ENCODE measurements at regions not wholly inside any gene's neighbourhood (a gene's known extent, or its start where the extent isn't known, plus 50 kb on each side); places are given as distances from the start of the nearest gene placed in this dataset.
"Not testable (repeated sequence)": the region's sequence is repeated elsewhere in the genome, so short reads cannot be mapped to it uniquely, and the experiment has no call there.

DNA sequence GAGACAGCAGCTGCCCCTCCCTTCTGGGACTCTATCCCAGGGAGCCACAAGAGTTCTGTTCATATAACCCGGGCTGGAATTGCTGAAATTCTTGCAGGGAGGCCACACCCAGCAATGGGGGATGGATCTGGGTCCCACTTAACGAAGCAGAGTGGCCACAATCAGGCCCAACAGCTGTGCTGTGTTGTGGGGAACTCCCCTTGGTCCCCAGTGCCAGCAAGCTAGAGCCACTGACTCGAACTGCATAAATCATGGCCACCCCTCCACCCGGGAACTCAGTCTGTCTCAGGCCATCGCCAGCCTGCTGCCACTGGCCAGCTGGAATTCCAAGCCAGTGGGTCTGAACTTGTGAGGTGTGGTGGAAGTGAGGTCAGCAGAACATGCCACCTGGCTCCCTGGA lies 111.1 kb downstream of the KLF8 start:
- no peak for DNase-seq (ENCODE audit: low spot score)

GRCh38 chrX:56343664-56344063 lies 111.5 kb downstream of the KLF8 start:
- no peak for DNase-seq (ENCODE audit: low spot score)

DNA sequence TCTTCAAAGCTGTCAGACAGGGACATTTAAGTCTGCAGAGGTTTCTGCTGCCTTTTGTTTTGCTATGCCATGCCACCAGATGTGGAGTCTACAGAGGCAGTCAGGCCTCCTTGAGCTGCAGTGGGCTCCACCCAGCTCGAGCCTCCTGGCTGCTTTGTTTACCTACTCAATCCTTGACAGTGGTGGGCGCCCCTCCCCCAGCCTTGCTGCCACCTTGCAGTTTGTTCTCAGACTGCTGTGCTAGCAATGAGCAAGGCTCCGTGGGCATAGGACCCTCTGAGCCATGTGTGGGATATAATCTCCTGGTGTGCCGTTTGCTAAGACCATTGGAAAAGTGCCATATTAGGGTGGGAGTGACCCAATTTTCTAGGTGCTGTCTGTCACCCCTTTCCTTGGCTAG lies 126.0 kb downstream of the KLF8 start:
- DNase-seq (ENCODE audit: low spot score): not testable (repeated sequence)

GRCh38 chrX:56365171-56365570 lies 133.0 kb downstream of the KLF8 start:
- DNase-seq (ENCODE audit: low spot score): not testable (repeated sequence)

GRCh38 chrX:56366901-56367300 lies 134.7 kb downstream of the KLF8 start:
- no peak for DNase-seq (ENCODE audit: low spot score)

DNA sequence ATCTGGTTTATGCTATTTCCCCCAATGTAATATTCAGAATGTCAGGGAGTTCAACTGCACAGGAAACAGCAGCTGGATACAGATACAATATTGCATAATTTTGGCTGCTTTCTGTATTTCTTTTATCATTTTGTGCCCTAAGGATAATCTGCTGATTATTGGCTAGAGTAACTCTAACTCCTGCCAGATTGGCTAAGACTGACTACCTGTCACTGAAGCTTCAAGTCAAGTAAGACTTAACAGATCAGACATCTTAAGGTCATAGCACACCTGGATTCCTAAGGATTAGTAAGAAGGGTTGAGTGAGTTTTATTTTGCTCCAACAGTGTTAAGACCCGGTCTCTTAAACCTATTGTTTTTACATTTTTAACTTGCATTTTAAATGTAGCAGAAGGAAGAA lies 136.8 kb downstream of the KLF8 start:
- DNase-seq (ENCODE audit: low spot score): no peak

DNA sequence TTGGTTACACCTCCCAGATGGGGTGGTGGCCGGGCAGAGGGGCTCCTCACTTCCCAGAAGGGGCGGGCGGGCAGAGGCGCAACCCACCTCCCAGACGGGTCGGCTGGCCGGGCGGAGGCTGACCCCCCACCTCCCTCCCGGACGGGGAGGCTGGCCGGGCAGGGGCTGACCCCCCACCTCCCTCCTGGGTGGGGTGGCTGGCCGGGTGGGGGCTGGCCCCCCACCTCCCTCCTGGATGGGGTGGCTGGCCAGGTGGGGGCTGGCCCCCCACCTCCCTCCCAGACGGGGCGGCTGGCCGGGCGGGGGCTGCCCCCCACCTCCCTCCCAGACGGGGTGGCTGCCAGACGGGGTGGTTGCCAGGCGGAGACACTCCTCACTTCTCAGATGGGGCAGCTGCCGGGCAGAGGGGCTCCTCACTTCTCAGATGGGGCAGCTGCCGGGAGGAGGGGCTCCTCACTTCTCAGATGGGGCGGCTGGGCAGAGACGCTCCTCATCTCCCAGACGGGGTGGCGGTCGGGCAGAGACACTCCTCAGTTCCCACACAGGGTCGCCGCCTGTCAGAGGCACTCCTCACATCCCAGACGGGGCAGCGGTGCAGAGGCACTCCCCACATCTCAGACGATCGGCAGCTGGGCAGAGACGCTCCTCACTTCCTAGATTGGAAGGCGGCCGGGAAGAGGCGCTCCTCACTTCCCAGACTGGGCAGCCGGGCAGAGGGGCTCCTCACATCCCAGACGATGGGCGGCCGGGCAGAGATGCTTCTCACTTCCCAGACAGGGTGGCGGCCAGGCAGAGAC lies 148.0 kb downstream of the KLF8 start:
- DNase-seq (ENCODE audit: low spot score): not testable (repeated sequence)

DNA sequence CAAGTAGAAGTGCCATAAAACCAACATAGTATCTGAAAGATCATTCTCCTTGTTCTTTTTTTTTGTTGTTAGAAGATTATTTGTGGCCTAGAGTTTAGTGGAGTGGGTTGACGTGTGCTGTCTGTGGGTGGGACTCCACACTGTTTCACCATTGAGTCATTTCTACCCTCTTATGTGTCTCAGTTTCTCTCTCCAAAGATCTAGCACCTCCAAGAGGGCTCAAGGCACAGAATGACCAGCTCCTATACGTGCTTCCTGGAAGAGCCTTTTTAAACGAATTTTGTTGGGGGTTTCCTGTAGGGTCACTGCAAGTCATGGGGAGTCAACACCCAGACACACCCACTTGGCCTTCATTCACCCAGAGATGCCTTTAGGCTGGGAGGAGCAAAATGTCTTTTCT lies 150.1 kb downstream of the KLF8 start:
- no peak for DNase-seq (ENCODE audit: low spot score)

DNA sequence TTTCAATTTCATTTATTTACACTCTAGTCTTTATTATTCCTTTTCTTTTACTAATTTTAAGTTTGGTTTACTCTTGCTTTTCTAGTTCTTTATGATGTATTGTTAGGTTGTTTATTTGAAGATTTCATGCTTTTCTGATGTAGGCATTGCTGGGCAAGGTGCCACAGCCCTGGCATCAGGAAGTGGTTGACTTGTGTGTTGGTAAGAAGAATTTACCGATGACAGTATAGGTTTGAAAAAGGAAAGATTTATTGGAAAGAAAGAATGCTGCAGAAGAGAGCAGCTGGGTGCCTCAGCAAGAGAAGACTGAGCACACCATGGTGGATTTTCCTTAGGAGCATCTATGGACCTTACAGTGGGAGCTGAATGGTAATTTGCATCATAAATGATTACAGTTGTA lies 153.2 kb downstream of the KLF8 start:
- DNase-seq (ENCODE audit: low spot score): no peak

GRCh38 chrX:56385960-56386359 lies 153.8 kb downstream of the KLF8 start:
- no peak for DNase-seq (ENCODE audit: low spot score)

- no peak for DNase-seq (ENCODE audit: low spot score)
Observed at GRCh38 chrX:56397636-56398035, 165.5 kb downstream of the KLF8 start.

GRCh38 chrX:56402207-56402606 lies 161.2 kb upstream of the UBQLN2 start:
- no peak for DNase-seq (ENCODE audit: low spot score)

GRCh38 chrX:56429581-56429980 lies 133.8 kb upstream of the UBQLN2 start:
- no peak for DNase-seq (ENCODE audit: low spot score)

GRCh38 chrX:56451981-56452380 lies 111.4 kb upstream of the UBQLN2 start:
- not testable (repeated sequence) for DNase-seq (ENCODE audit: low spot score)

- DNase-seq (ENCODE audit: low spot score): no peak
Observed at GRCh38 chrX:56462389-56462788, 101.0 kb upstream of the UBQLN2 start.

DNA sequence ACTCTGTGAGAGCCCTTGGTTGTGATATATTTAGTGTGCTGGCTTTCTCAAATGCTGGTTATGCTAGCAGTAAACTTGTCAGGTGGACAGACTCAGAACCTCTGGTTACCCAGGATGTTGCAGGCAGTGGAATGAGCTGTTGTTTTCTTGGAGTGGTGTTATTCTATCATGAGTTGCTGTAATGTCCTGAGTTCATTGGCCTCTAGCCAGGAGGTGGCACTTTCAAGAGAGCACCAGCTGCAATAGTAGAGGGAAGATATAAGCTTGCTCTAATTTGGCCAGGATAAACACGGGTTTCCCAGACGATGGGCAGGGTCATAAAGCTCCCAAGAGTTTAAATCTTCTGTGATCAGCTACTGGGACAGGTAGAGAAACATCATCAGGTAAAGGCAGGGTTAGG lies 95.0 kb upstream of the UBQLN2 start:
- no peak for DNase-seq (ENCODE audit: low spot score)

- DNase-seq (ENCODE audit: low spot score): not testable (repeated sequence)
Observed at GRCh38 chrX:56494923-56495322, 68.5 kb upstream of the UBQLN2 start.

DNA sequence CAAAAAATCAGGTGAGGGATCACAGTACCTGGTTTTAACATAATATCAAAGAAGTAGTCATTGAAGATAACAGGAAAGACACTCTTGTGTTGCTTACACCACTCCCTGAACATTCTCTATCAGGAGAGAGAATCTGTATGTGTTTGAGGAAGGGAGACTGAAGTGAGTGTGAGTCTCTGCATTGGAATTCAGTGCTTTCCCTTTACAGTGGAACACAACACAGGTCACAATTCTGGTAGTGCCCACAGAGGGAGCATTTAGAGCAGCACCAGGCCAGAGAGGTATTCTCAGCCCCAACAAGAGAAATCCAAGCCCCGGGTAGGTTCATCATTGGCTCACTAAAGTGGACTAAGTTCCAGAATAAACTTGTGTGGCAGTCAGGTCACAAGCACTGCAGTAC lies 64.7 kb upstream of the UBQLN2 start:
- no peak for DNase-seq (ENCODE audit: low spot score)

DNA sequence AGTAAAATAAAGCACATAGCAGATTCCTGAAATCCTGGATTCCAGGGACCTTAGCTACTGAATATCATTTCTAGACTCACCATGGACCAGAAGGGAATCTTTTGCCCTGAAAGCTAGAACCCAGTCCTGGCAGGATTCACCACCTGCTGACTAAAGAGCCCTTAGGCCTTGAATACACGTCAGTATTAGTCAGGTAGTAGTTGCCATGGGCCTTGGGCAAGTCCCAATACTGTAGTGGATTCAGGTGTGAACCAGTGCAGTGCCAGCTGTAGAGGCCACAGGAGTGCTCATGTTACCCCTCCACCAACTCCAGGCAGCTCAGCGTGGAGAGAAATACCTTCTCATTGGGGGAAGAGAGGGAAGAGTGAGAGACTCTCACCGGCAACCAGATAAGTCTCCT lies 64.1 kb upstream of the UBQLN2 start:
- no peak for DNase-seq (ENCODE audit: low spot score)

DNA sequence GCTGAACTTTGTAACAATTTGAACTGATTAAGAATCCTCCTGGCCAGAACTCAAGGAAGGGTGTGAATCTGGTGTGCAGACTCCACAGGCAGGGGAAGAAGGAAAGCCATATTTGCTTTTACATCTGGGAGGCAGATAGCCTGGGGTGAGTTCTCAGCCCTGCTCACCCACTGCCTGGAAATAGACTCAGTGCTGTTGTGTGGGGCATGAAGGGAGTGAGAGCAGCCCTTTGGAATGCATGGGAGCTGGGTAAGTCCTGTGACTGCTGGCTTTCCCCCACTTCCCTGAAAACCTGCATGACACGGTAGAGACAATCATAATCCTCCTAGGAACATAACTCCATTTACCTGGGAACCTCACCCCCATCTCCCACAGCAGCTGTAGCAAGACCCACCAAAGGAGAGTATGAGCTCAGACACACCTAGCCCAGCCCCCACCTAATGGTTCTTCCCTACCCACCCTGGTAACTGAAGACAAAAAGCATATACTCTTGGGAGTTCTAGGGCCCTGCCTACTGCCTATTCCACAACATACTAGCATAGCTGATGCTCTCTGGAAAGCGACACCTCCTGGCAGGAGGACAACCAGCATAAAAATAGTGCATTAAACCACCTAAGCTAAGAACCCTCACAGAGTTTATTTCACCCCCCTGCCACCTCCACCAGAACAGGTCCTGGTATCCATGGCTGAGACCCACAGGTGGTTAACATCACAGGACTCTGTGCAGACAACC lies 59.3 kb upstream of the UBQLN2 start:
- DNase-seq (ENCODE audit: low spot score): peak; percentile 4

GRCh38 chrX:56505866-56506265 lies 57.6 kb upstream of the UBQLN2 start:
- DNase-seq (ENCODE audit: low spot score): no peak

Data from H4 (cell line).